ENCODE measurements at regions not wholly inside any gene's neighbourhood (a gene's known extent, or its start where the extent isn't known, plus 50 kb on each side); places are given as distances from the start of the nearest gene placed in this dataset.
"Not testable (repeated sequence)": the region's sequence is repeated elsewhere in the genome, so short reads cannot be mapped to it uniquely, and the experiment has no call there.

GRCh38 chr21:9764294-9764693, 757.1 kb upstream of the TPTE start:
- DNase-seq (ENCODE audit: low spot score), result not testable (repeated sequence)

GRCh38 chr21:9765538-9765937, 755.8 kb upstream of the TPTE start:
- not testable (repeated sequence) for DNase-seq (ENCODE audit: low spot score)

- not testable (repeated sequence) for DNase-seq (ENCODE audit: low spot score)
Observed at GRCh38 chr21:9766890-9767591, 754.3 kb upstream of the TPTE start.

GRCh38 chr21:9767592-9768375, 753.6 kb upstream of the TPTE start:
- DNase-seq (ENCODE audit: low spot score), result no peak

GRCh38 chr21:9768376-9769130, 752.8 kb upstream of the TPTE start:
- not testable (repeated sequence) for DNase-seq (ENCODE audit: low spot score)

- DNase-seq (ENCODE audit: low spot score), result not testable (repeated sequence)
Observed at GRCh38 chr21:9769131-9769498, 752.3 kb upstream of the TPTE start.

GRCh38 chr21:9769718-9770690, 751.4 kb upstream of the TPTE start:
- not testable (repeated sequence) for DNase-seq (ENCODE audit: low spot score)

GRCh38 chr21:9771466-9772347, 749.7 kb upstream of the TPTE start:
- DNase-seq (ENCODE audit: low spot score), result not testable (repeated sequence)

- no peak for DNase-seq (ENCODE audit: low spot score)
Observed at GRCh38 chr21:9772348-9772672, 749.1 kb upstream of the TPTE start.

GRCh38 chr21:9772877-9773420, 748.4 kb upstream of the TPTE start:
- not testable (repeated sequence) for DNase-seq (ENCODE audit: low spot score)

- DNase-seq (ENCODE audit: low spot score), result no peak
Observed at GRCh38 chr21:9774347-9774746, 747.0 kb upstream of the TPTE start.

- DNase-seq (ENCODE audit: low spot score), result not testable (repeated sequence)
Observed at GRCh38 chr21:9774901-9775593, 746.3 kb upstream of the TPTE start.

- DNase-seq (ENCODE audit: low spot score), result not testable (repeated sequence)
Observed at GRCh38 chr21:9775877-9776276, 745.5 kb upstream of the TPTE start.

GRCh38 chr21:9776286-9777020, 744.9 kb upstream of the TPTE start:
- DNase-seq (ENCODE audit: low spot score), result not testable (repeated sequence)

- not testable (repeated sequence) for DNase-seq (ENCODE audit: low spot score)
Observed at GRCh38 chr21:9778541-9778940, 742.8 kb upstream of the TPTE start.

GRCh38 chr21:9780441-9780937, 740.9 kb upstream of the TPTE start:
- DNase-seq (ENCODE audit: low spot score), result no peak

GRCh38 chr21:9783587-9783986, 737.8 kb upstream of the TPTE start:
- DNase-seq (ENCODE audit: low spot score), result not testable (repeated sequence)

GRCh38 chr21:9784201-9784600, 737.2 kb upstream of the TPTE start:
- not testable (repeated sequence) for DNase-seq (ENCODE audit: low spot score)

GRCh38 chr21:9786092-9786491, 735.3 kb upstream of the TPTE start:
- not testable (repeated sequence) for DNase-seq (ENCODE audit: low spot score)
